ENCODE measurements at regions not wholly inside any gene's neighbourhood (a gene's known extent, or its start where the extent isn't known, plus 50 kb on each side); places are given as distances from the start of the nearest gene placed in this dataset.

- Histone ChIP-seq H3K9me3 (peaks cover 22% of the 10 kb centered on the region; the same call in 2 of the 3 replicates), H3K4me2 (peak overlapping the region; percentile 61), H3K4me3 (no peak overlapping the region), H3K4me1 (peaks cover 71% of the 10 kb centered on the region), H3K27ac (peak overlapping the region; percentile 94 to 97)
- ChIA-PET POLR2A (interaction anchor here (1.0 kb wide), 1 partner anchor 204 kb away, joined by 3 read pairs; no protein-coding TSS in a partner anchor), CTCF (no interaction called here)
- no peak for DNase-seq (ENCODE audit: low read depth in 1 of 2, low spot score in 1 of 2)
- FAIRE-seq = no peak
- no peak for TF ChIP-seq JUN (IDR thresholded peaks at IDR 0.05)
- no peak for TF ChIP-seq HMGXB4 (CRISPR knock-in tag; IDR thresholded peaks at IDR 0.05; ENCODE audit: borderline replicate concordance)
- no peak for TF ChIP-seq HDAC2 (IDR thresholded peaks at IDR 0.05)
- no peak for TF ChIP-seq MYC (IDR thresholded peaks at IDR 0.05; ENCODE audit: borderline replicate concordance, low read length)
- TF ChIP-seq TP53 (CRISPR knock-in tag; IDR thresholded peaks at IDR 0.05) = no peak
- no peak for ATAC-seq
- 76% methylated on average over 8 of the region's 8 CpGs for WGBS (ENCODE audit: missing lambda C conversion rate)
Observed at GRCh38 chr2:234676783-234677450, 180.0 kb upstream of the ARL4C start.

GRCh38 chr2:234676109-234676782 is 179.4 kb upstream of the ARL4C start:
- Histone ChIP-seq H3K4me2 (peak overlapping the region; percentile 61), H3K27ac (peak overlapping the region; percentile 94 to 97), H3K4me3 (no peak overlapping the region), H3K9me3 (peaks cover 22% of the 10 kb centered on the region; the same call in 2 of the 3 replicates), H3K4me1 (peaks cover 71% of the 10 kb centered on the region)
- WGBS (ENCODE audit: missing lambda C conversion rate) = 48% methylated on average over 4 of the region's 4 CpGs
- no peak for FAIRE-seq
- DNase-seq (ENCODE audit: low read depth in 1 of 2, low spot score in 1 of 2) = no peak
- ATAC-seq = no peak
- ChIA-PET POLR2A (interaction anchor here (1.0 kb wide), 1 partner anchor 204 kb away, joined by 3 read pairs; no protein-coding TSS in a partner anchor), CTCF (no interaction called here)
- TF ChIP-seq CBX2 (IDR thresholded peaks at IDR 0.05; ENCODE audit: borderline replicate concordance, low read depth) (no peak), JUN (IDR thresholded peaks at IDR 0.05) (0 out of 5 replicates have a peak, but pooled peaks of 1 of the 2 experiments have one; percentile 11)

- 0% methylated on average over 3 of the region's 3 CpGs for WGBS (ENCODE audit: missing lambda C conversion rate)
- no peak for FAIRE-seq
- ATAC-seq = peak in 1 of 2 experiments; percentile 30; a peak in 3 of 6 replicates
- H3K4me2 ChIP-seq = peak overlapping the region; percentile 61
- ChIA-PET CTCF (no interaction called here), POLR2A (interaction anchor here (0.6 kb wide), 1 partner anchor 384 kb away, joined by 3 read pairs; no protein-coding TSS in a partner anchor)
- no peak overlapping the region for H3K4me3 ChIP-seq
- TF ChIP-seq PHF8 (IDR thresholded peaks at IDR 0.05; ENCODE audit: borderline replicate concordance, low read depth) (no peak), FOSL2 (IDR thresholded peaks at IDR 0.05) (no peak), FOSL2 (CRISPR knock-in tag; IDR thresholded peaks at IDR 0.05) (0 out of 2 replicates have a peak, but pooled peaks have one; percentile 15), RAD21 (conservative IDR thresholded peaks at IDR 0.05 in 1 of 2, IDR thresholded peaks at IDR 0.05 in 1 of 2) (0 out of 5 replicates have a peak, but pooled peaks of 1 of the 2 experiments have one; percentile 2), JUN (IDR thresholded peaks at IDR 0.05) (0 out of 5 replicates have a peak, but pooled peaks of 1 of the 2 experiments have one; percentile 20), ZSCAN20 (CRISPR knock-in tag; IDR thresholded peaks at IDR 0.05) (no peak), MAZ (IDR thresholded peaks at IDR 0.05; ENCODE audit: borderline replicate concordance, low read depth, low read length) (no peak), ZNF302 (CRISPR knock-in tag; IDR thresholded peaks at IDR 0.05) (no peak), HES2 (IDR thresholded peaks at IDR 0.05) (no peak), GATA3 (IDR thresholded peaks at IDR 0.05; ENCODE audit: borderline replicate concordance) (peak; percentile 38; the same call in 1 of the 2 replicates), MYC (IDR thresholded peaks at IDR 0.05; ENCODE audit: borderline replicate concordance, low read length) (no peak), CEBPB (IDR thresholded peaks at IDR 0.05) (no peak), KDM5A (IDR thresholded peaks at IDR 0.05) (no peak)
- H3K27ac ChIP-seq = peak overlapping the region; percentile 94 to 97
- peaks cover 22% of the 10 kb centered on the region; the same call in 2 of the 3 replicates for H3K9me3 ChIP-seq
- peaks cover 69% of the 10 kb centered on the region for H3K4me1 ChIP-seq
- DNase-seq (ENCODE audit: low read depth in 1 of 2, low spot score in 1 of 2) = peak in 1 of 2 experiments; percentile 28
Observed at GRCh38 chr2:234674781-234675201, 177.9 kb upstream of the ARL4C start.
